Astrocyte of the spinal cord (primary cell): ENCODE measurements at regions not wholly inside any gene's neighbourhood (a gene's known extent, or its start where the extent isn't known, plus 50 kb on each side); places are given as distances from the start of the nearest gene placed in this dataset.

Experiments used
- DNase-seq: peaks from one replicate; pipeline ENCODE4 v3.0.0; 2011; ENCODE audit warnings: low read depth, low spot score
- H3K4me3 ChIP-seq: 2 replicates; pipeline ENCODE4 v1.5.1; 2011; ENCODE audit warnings: low read depth, mild to moderate bottlenecking, low read length, moderate library complexity
- CTCF ChIP-seq: IDR thresholded peaks from 2 replicates; pipeline ENCODE4 v1.5.1; 2012; ENCODE audit warnings: low read depth, mild to moderate bottlenecking, low read length, inconsistent platforms
- in situ Hi-C: cut with HindIII; loops from 2 replicates; pipeline ENCODE4 v1.10.0; 2017; ENCODE audit warnings: low sequenced_read_pairs

GRCh38 chr10:42953684-42954674 is 122.9 kb upstream of the RET start:
- no peak for DNase-seq
- in situ Hi-C loops, result no loop called here
- TF ChIP-seq CTCF, result no peak
- H3K4me3 ChIP-seq, result no peak overlapping the region

- H3K4me3 ChIP-seq, result no peak overlapping the region
- TF ChIP-seq CTCF, result no peak
- no peak for DNase-seq
- in situ Hi-C loops, result no loop called here
Measured at GRCh38 chr10:42954766-42955492, 121.9 kb upstream of the RET start.

- DNase-seq, result no peak
- H3K4me3 ChIP-seq, result no peak overlapping the region
- in situ Hi-C loops, result no loop called here
- no peak for TF ChIP-seq CTCF
Measured at GRCh38 chr10:42955493-42955889, 121.4 kb upstream of the RET start.

GRCh38 chr10:42956045-42956444 is 120.8 kb upstream of the RET start:
- no peak for TF ChIP-seq CTCF
- in situ Hi-C loops, result no loop called here
- DNase-seq, result no peak
- no peak overlapping the region for H3K4me3 ChIP-seq

- no peak overlapping the region for H3K4me3 ChIP-seq
- in situ Hi-C loops, result no loop called here
- no peak for DNase-seq
- no peak for TF ChIP-seq CTCF
Measured at GRCh38 chr10:42958142-42958868, 118.6 kb upstream of the RET start.

GRCh38 chr10:42959833-42960232 is 117.0 kb upstream of the RET start:
- in situ Hi-C loops, result no loop called here
- H3K4me3 ChIP-seq, result no peak overlapping the region
- DNase-seq, result no peak
- TF ChIP-seq CTCF, result no peak
